Adrenal gland (tissue), 9 donors: ENCODE measurements at regions not wholly inside any gene's neighbourhood (a gene's known extent, or its start where the extent isn't known, plus 50 kb on each side); places are given as distances from the start of the nearest gene placed in this dataset.

ENCODE experiments used
- DNase-seq, 7 donors: peaks; one replicate each; pipeline ENCODE4 v3.0.0-alpha.2; 2019 to 2020
- H3K27ac ChIP-seq, 5 donors: fragments of 200-600 bp; sonication (generic) in 4 of 5; 1 replicate in 3 of 5; 2 replicates in 2 of 5; pipeline versions ENCODE4 v1.5.1 to v1.8.0; 2016 to 2020; ENCODE audit warnings: mild to moderate bottlenecking in 1 of 5
- H3K27me3 ChIP-seq: fragments of 200-600 bp; 2 replicates; pipeline ENCODE4 v1.8.0; 2021
- H3K36me3 ChIP-seq, 2 donors: fragments of 200-600 bp; replicated peaks in 1 of 2; 1 replicate in 1 of 2; 2 replicates in 1 of 2; pipeline versions ENCODE4 v1.5.1 to v1.8.0; 2018 to 2022
- H3K4me1 ChIP-seq, 2 donors: fragments of 200-600 bp; replicated peaks in 1 of 2; 1 replicate in 1 of 2; 2 replicates in 1 of 2; pipeline versions ENCODE4 v1.5.1 to v1.8.0; 2018 to 2021
- H3K4me3 ChIP-seq, 4 donors: fragments of 200-600 bp; sonication (generic) in 3 of 4; one replicate each; pipeline ENCODE4 v1.5.1; 2016 to 2018
- H3K9me3 ChIP-seq, 3 donors: fragments of 200-600 bp; sonication (generic) in 1 of 3; replicated peaks in 1 of 3; 1 replicate in 2 of 3; 2 replicates in 1 of 3; pipeline versions ENCODE4 v1.5.1 to v1.8.0; 2016 to 2021
- CTCF ChIP-seq, 6 experiments: fragments of 450-650 bp in 4 of 6; fragments of 200-600 bp in 2 of 6; sonication (generic) in 1 of 6; IDR thresholded peaks; 1 replicate in 5 of 6; 2 replicates in 1 of 6; pipeline versions ENCODE4 v1.5.1 to v1.8.0; 2016 to 2021; ENCODE audit warnings: antibody characterized with exemption in 6 of 6, mild to moderate bottlenecking in 2 of 6, moderate library complexity in 1 of 6
- POLR2A ChIP-seq, 2 donors: fragments of 450-650 bp; IDR thresholded peaks; one replicate each; pipeline ENCODE4 v1.6.1; 2017; ENCODE audit warnings: antibody characterized with exemption in 2 of 2, mild to moderate bottlenecking in 2 of 2, moderate library complexity in 1 of 2
- WGBS, 4 donors: extraction: QIAGEN DNeasy Blood & Tissue Kit in 2 of 4; methylation state at CpG; one replicate each; pipeline versions ENCODE4 v1.1.5 to v1.1.7; 2013 to 2017; 5-methylcytosine and 5-hydroxymethylcytosine counted together
- intact Hi-C, 2 donors: fragments of 100-400 bp; cut with DNase I; formaldehyde crosslinking; loops; one replicate each; pipeline versions ENCODE4 v1.14.1 to v1.15.0; 2022 to 2023
- donor health status: healthy with polysubstance abuse.
- donor health status: Bipolar disorder and iron deficiency.
- donor health status: DM: yes; HTN: yes; CAD: no.
- donor health status: DM: no; HTN: no; CAD: no.
- donor health status: DM: no; HTN: no; CAD: no.

GRCh38 chr14:80356413-80356812 is 145.1 kb upstream of the DIO2 start:
- no peak for DNase-seq
- 74 to 83% (median 81%) methylated on average over 2 of the region's 2 CpGs for WGBS, 4 donors
- Histone ChIP-seq H3K4me1 (no peaks in the 10 kb centered on the region), H3K36me3 (no peaks in the 10 kb centered on the region), H3K27me3 (no peaks in the 10 kb centered on the region), H3K9me3 (no peaks in the 10 kb centered on the region), H3K4me3 (no peak overlapping the region), H3K27ac (no peak overlapping the region)
- TF ChIP-seq POLR2A (IDR thresholded peaks at IDR 0.05) (no peak), CTCF (IDR thresholded peaks at IDR 0.05) (peak in 1 of 6 experiments; percentile 26)
- intact Hi-C loops = no loop called here

GRCh38 chr14:80354860-80355581 is 143.7 kb upstream of the DIO2 start:
- no peak overlapping the region for H3K4me3 ChIP-seq
- no peaks in the 10 kb centered on the region for H3K9me3 ChIP-seq
- H3K27me3 ChIP-seq = no peaks in the 10 kb centered on the region
- intact Hi-C loops = no loop called here
- WGBS, 4 donors = 71 to 79% (median 79%) methylated on average over 6 of the region's 6 CpGs
- no peaks in the 10 kb centered on the region for H3K4me1 ChIP-seq
- DNase-seq = no peak
- H3K27ac ChIP-seq = no peak overlapping the region
- TF ChIP-seq CTCF (IDR thresholded peaks at IDR 0.05) (no peak), POLR2A (IDR thresholded peaks at IDR 0.05) (no peak)
- no peaks in the 10 kb centered on the region for H3K36me3 ChIP-seq

GRCh38 chr14:80352471-80352870 is 141.2 kb upstream of the DIO2 start:
- no peak for DNase-seq
- Histone ChIP-seq H3K9me3 (no peaks in the 10 kb centered on the region), H3K4me3 (no peak overlapping the region), H3K27ac (no peak overlapping the region), H3K27me3 (no peaks in the 10 kb centered on the region), H3K4me1 (no peaks in the 10 kb centered on the region), H3K36me3 (no peaks in the 10 kb centered on the region)
- TF ChIP-seq CTCF (IDR thresholded peaks at IDR 0.05) (no peak), POLR2A (IDR thresholded peaks at IDR 0.05) (no peak)
- intact Hi-C loops = no loop called here
- 85 to 95% (median 90%) methylated on average over 1 of the region's 1 CpG for WGBS, 4 donors

- Histone ChIP-seq H3K27ac (no peak overlapping the region), H3K9me3 (no peaks in the 10 kb centered on the region), H3K36me3 (no peaks in the 10 kb centered on the region), H3K4me1 (no peaks in the 10 kb centered on the region), H3K27me3 (no peaks in the 10 kb centered on the region), H3K4me3 (no peak overlapping the region)
- intact Hi-C loops = no loop called here
- WGBS, 4 donors = 67 to 84% (median 81%) methylated on average over 6 of the region's 6 CpGs
- TF ChIP-seq CTCF (IDR thresholded peaks at IDR 0.05) (no peak), POLR2A (IDR thresholded peaks at IDR 0.05) (no peak)
- no peak for DNase-seq
Measured at GRCh38 chr14:80350707-80351106, 139.4 kb upstream of the DIO2 start.
